ENCODE measurements at regions not wholly inside any gene's neighbourhood (a gene's known extent, or its start where the extent isn't known, plus 50 kb on each side); places are given as distances from the start of the nearest gene placed in this dataset.

DNA sequence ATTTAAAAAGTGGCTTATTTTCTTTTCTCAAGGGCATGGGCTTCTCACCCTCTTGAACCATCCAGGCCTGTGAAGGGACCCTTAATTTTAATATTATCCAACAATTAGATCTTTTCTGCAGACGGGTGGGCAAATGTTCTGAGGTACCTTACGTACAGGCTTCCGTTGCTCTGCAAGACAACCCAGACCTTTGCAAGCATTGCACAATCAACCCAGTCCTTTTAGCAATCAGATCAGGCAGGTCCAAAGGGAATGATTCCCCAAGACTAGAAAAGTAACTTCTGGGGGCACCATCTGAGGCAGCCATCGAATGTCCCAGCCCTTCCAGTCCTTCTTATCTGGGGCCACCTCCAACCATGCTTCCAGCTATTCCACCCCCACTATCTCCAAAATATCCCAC lies 67.3 kb upstream of the TACR3 start:
- TF ChIP-seq POLR2A (IDR thresholded peaks at IDR 0.05; ENCODE audit: low read depth, low read length): no peak
- TF ChIP-seq TAF1 (IDR thresholded peaks at IDR 0.05; ENCODE audit: borderline replicate concordance, low read depth, low read length): no peak
- no peak for TF ChIP-seq POLR2AphosphoS5 (IDR thresholded peaks at IDR 0.05; ENCODE audit: low read depth, low read length)
- FAIRE-seq: no peak
- no peak for DNase-seq (ENCODE audit: insufficient read length)

- DNase-seq (ENCODE audit: insufficient read length) (no peak), FAIRE-seq (no peak)
Measured at GRCh38 chr4:103786593-103786992, 66.8 kb upstream of the TACR3 start.

GRCh38 chr4:103786014-103786413 lies 66.2 kb upstream of the TACR3 start:
- FAIRE-seq: peak; percentile 93
- no peak for TF ChIP-seq TAF1 (IDR thresholded peaks at IDR 0.05; ENCODE audit: borderline replicate concordance, low read depth, low read length)
- no peak for TF ChIP-seq POLR2A (IDR thresholded peaks at IDR 0.05; ENCODE audit: low read depth, low read length)
- no peak for TF ChIP-seq POLR2AphosphoS5 (IDR thresholded peaks at IDR 0.05; ENCODE audit: low read depth, low read length)
- DNase-seq (ENCODE audit: insufficient read length): no peak

More at GRCh38 chr4:103786593-103786992, 66.8 kb upstream of the TACR3 start:
- TF ChIP-seq TAF1 (IDR thresholded peaks at IDR 0.05; ENCODE audit: borderline replicate concordance, low read depth, low read length) (no peak), POLR2AphosphoS5 (IDR thresholded peaks at IDR 0.05; ENCODE audit: low read depth, low read length) (no peak), POLR2A (IDR thresholded peaks at IDR 0.05; ENCODE audit: low read depth, low read length) (no peak)

DNA sequence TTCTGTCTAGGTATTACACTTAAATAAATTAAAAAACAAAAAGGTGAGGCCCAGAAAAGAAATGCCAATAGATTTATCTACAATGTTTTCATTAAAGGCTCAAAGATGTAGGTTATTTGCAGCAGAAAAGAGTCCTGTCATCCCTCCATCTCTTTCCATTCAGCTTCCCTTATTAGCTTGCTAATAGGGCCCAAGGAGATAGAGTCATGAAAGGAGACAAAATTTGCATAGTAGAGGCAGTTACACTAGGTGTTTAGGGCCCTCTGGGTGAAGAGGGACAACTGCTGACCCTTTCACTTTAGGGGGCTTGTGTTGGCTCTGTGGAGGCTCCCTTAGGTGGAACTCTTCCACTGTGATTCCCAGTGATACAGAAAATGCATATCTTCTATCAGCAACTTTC lies 58.4 kb upstream of the TACR3 start:
- TF ChIP-seq POLR2AphosphoS5 (IDR thresholded peaks at IDR 0.05; ENCODE audit: low read depth, low read length): no peak
- no peak for TF ChIP-seq TAF1 (IDR thresholded peaks at IDR 0.05; ENCODE audit: borderline replicate concordance, low read depth, low read length)
- no peak for TF ChIP-seq POLR2A (IDR thresholded peaks at IDR 0.05; ENCODE audit: low read depth, low read length)
- no peak for FAIRE-seq
- DNase-seq (ENCODE audit: insufficient read length): no peak

- FAIRE-seq (no peak), DNase-seq (ENCODE audit: insufficient read length) (no peak)
Measured at GRCh38 chr4:103774326-103774825, 54.6 kb upstream of the TACR3 start.

GRCh38 chr4:103773691-103774231 lies 54.0 kb upstream of the TACR3 start:
- no peak for DNase-seq (ENCODE audit: insufficient read length)
- FAIRE-seq: no peak
- no peak for TF ChIP-seq POLR2A (IDR thresholded peaks at IDR 0.05; ENCODE audit: low read depth, low read length)
- no peak for TF ChIP-seq POLR2AphosphoS5 (IDR thresholded peaks at IDR 0.05; ENCODE audit: low read depth, low read length)
- no peak for TF ChIP-seq TAF1 (IDR thresholded peaks at IDR 0.05; ENCODE audit: borderline replicate concordance, low read depth, low read length)

More at GRCh38 chr4:103774326-103774825, 54.6 kb upstream of the TACR3 start:
- TF ChIP-seq POLR2A (IDR thresholded peaks at IDR 0.05; ENCODE audit: low read depth, low read length): no peak
- no peak for TF ChIP-seq TAF1 (IDR thresholded peaks at IDR 0.05; ENCODE audit: borderline replicate concordance, low read depth, low read length)
- TF ChIP-seq POLR2AphosphoS5 (IDR thresholded peaks at IDR 0.05; ENCODE audit: low read depth, low read length): no peak

All from GM12892 (cell line).